Gastrocnemius medialis (tissue), 4 donors: ENCODE measurements at regions not wholly inside any gene's neighbourhood (a gene's known extent, or its start where the extent isn't known, plus 50 kb on each side); places are given as distances from the start of the nearest gene placed in this dataset.

Experiments
- ATAC-seq, 2 donors: fragments of 150-250 bp; one replicate each; pipeline ENCODE4 v1.9.1; 2016
- DNase-seq, 2 donors: peaks; one replicate each; pipeline ENCODE4 v3.0.0-alpha.2; 2019
- H3K27ac ChIP-seq, 4 donors: fragments of 200-600 bp; sonication (generic); 1 replicate in 1 of 4; 2 replicates in 3 of 4; pipeline ENCODE4 v1.5.1; 2016 to 2018; ENCODE audit warnings: mild to moderate bottlenecking in 2 of 4, moderate library complexity in 1 of 4
- H3K27me3 ChIP-seq, 3 donors: fragments of 200-600 bp; sonication (generic) in 2 of 3; 1 replicate in 1 of 3; 2 replicates in 2 of 3; pipeline versions ENCODE4 v1.5.1 to v1.6.0; 2016 to 2019; ENCODE audit warnings: mild to moderate bottlenecking in 1 of 3, moderate library complexity in 1 of 3
- H3K36me3 ChIP-seq, 2 donors: fragments of 200-600 bp; sonication (generic) in 1 of 2; one replicate each; pipeline ENCODE4 v1.5.1; 2017 to 2018
- H3K4me1 ChIP-seq, 2 donors: fragments of 200-600 bp; sonication (generic) in 1 of 2; one replicate each; pipeline ENCODE4 v1.5.1; 2016 to 2017; ENCODE audit warnings: mild to moderate bottlenecking in 2 of 2
- H3K4me3 ChIP-seq, 4 donors: fragments of 200-600 bp; sonication (generic) in 3 of 4; 1 replicate in 1 of 4; 2 replicates in 3 of 4; pipeline ENCODE4 v1.5.1; 2016 to 2019; ENCODE audit warnings: mild to moderate bottlenecking in 2 of 4
- H3K9me3 ChIP-seq, 3 donors: fragments of 200-600 bp; sonication (generic) in 2 of 3; 1 replicate in 1 of 3; 2 replicates in 2 of 3; pipeline ENCODE4 v1.5.1; 2016 to 2019
- POLR2A ChIP-seq, 2 donors: fragments of 450-650 bp; IDR thresholded peaks; one replicate each; pipeline ENCODE4 v1.6.1; 2017; ENCODE audit warnings: antibody characterized with exemption in 2 of 2, mild to moderate bottlenecking in 2 of 2, moderate library complexity in 2 of 2
- in situ Hi-C, 4 donors: fragments of 200-750 bp; cut with MboI; loops; one replicate each; pipeline versions ENCODE4 v1.15.0 to v1.8.0; 2017; ENCODE audit warnings: low sequenced_read_pairs in 4 of 4
- intact Hi-C: fragments of 100-400 bp; cut with DNase I; formaldehyde crosslinking; loops from one replicate; pipeline ENCODE4 v1.15.1; 2023; ENCODE audit warnings: low total_unique reads
- TF ChIP-seq, protein P1 (sequence below), 5 experiments: fragments of 450-650 bp in 3 of 5; fragments of 200-600 bp in 2 of 5; sonication (generic) in 2 of 5; IDR thresholded peaks in 4 of 5; conservative IDR thresholded peaks in 1 of 5; 1 replicate in 4 of 5; 2 replicates in 1 of 5; pipeline ENCODE4 v1.5.1; 2016 to 2019; ENCODE audit warnings: antibody characterized with exemption in 5 of 5, mild to moderate bottlenecking in 3 of 5, moderate library complexity in 3 of 5

DNA sequence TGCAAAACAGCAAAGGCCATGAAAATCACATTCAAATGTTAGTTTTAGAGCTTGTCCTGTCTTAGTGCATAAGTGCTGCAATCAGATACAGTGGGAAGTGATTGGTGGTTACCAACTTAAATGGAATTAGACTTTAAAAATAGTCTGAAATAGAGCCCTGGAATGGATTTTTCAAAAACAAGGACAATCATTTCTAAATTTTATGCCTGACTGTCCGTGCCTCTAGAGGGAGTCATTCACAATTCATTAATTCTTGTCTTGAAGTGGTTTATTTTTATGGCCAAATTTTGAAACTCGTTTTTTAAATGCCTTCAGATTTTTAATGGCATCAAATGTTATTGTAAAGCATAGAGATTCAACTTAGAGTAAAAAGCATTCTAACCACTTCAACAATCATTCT, 561.8 kb upstream of the DAB2 start:
- H3K4me1 ChIP-seq, result no peaks in the 10 kb centered on the region
- H3K27ac ChIP-seq, result no peak overlapping the region
- in situ Hi-C loops (no loop called here), intact Hi-C loops (no loop called here)
- no peak for ATAC-seq
- H3K36me3 ChIP-seq, result no peaks in the 10 kb centered on the region
- no peak for TF ChIP-seq POLR2A (IDR thresholded peaks at IDR 0.05)
- TF ChIP-seq, protein P1, sequence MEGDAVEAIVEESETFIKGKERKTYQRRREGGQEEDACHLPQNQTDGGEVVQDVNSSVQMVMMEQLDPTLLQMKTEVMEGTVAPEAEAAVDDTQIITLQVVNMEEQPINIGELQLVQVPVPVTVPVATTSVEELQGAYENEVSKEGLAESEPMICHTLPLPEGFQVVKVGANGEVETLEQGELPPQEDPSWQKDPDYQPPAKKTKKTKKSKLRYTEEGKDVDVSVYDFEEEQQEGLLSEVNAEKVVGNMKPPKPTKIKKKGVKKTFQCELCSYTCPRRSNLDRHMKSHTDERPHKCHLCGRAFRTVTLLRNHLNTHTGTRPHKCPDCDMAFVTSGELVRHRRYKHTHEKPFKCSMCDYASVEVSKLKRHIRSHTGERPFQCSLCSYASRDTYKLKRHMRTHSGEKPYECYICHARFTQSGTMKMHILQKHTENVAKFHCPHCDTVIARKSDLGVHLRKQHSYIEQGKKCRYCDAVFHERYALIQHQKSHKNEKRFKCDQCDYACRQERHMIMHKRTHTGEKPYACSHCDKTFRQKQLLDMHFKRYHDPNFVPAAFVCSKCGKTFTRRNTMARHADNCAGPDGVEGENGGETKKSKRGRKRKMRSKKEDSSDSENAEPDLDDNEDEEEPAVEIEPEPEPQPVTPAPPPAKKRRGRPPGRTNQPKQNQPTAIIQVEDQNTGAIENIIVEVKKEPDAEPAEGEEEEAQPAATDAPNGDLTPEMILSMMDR (IDR thresholded peaks at IDR 0.05 in 4 of 5, conservative IDR thresholded peaks at IDR 0.05 in 1 of 5), result peak in 1 of 5 experiments; percentile 13
- H3K9me3 ChIP-seq, result no peaks in the 10 kb centered on the region
- H3K27me3 ChIP-seq, result no peaks in the 10 kb centered on the region
- no peak overlapping the region for H3K4me3 ChIP-seq
- no peak for DNase-seq

DNA sequence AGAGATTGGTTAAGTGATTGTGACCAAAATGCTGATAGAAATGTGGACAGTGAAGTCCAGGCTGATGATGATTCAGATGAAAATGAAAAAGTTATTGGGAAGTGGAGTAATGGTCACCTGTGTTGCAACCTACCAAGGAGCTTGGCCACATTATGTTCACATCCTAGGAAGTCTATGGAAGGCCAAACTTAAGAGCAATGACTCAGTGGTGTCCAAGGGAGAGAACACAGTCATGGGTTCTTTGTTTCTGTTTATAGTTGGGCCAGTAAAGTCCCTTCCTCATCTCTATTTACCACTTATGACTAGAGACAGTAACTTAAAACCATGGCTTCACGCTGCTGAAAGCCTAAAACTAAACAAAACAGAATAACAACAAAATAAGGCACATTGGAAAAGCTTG, 555.3 kb upstream of the DAB2 start:
- Histone ChIP-seq H3K4me3 (no peak overlapping the region), H3K4me1 (no peaks in the 10 kb centered on the region), H3K9me3 (no peaks in the 10 kb centered on the region), H3K27ac (no peak overlapping the region), H3K36me3 (no peaks in the 10 kb centered on the region), H3K27me3 (no peaks in the 10 kb centered on the region)
- no peak for DNase-seq
- no peak for TF ChIP-seq POLR2A (IDR thresholded peaks at IDR 0.05)
- TF ChIP-seq, protein P1 (IDR thresholded peaks at IDR 0.05 in 4 of 5, conservative IDR thresholded peaks at IDR 0.05 in 1 of 5), result no peak
- ATAC-seq, result no peak
- in situ Hi-C loops (no loop called here), intact Hi-C loops (no loop called here)

DNA sequence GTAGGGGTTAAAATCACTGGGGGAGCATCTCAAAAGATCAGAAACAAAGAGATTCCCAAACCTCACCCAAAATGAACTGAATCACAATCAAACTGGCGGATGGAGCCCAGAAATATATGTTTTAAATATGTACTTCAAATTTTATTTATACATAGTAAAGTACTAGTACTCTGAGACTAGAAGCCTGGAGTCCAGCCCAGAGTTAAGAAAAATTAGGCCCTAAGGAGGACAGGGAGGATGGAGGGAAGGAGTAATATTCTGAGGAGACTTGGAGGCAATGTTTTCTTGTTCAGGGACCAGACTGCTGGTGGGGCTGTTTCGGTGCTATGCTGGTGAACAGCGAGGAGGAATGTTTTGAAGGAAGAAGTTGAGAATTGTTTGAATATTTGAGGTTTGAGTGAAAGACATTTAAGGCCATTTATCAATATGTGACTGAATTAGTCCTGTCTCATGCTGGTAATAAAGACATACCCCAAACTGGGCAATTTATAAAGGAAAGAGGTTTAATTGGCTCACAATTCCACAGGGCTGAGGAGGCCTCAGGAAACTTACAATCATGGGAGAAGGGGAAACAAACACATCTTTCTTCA, 552.4 kb upstream of the DAB2 start:
- no peaks in the 10 kb centered on the region for H3K4me1 ChIP-seq
- H3K27ac ChIP-seq, result no peak overlapping the region
- intact Hi-C loops (no loop called here), in situ Hi-C loops (no loop called here)
- TF ChIP-seq, protein P1 (IDR thresholded peaks at IDR 0.05 in 4 of 5, conservative IDR thresholded peaks at IDR 0.05 in 1 of 5), result no peak
- no peak for TF ChIP-seq POLR2A (IDR thresholded peaks at IDR 0.05)
- no peaks in the 10 kb centered on the region for H3K27me3 ChIP-seq
- H3K36me3 ChIP-seq, result no peaks in the 10 kb centered on the region
- DNase-seq, result no peak
- ATAC-seq, result no peak
- no peaks in the 10 kb centered on the region for H3K9me3 ChIP-seq
- H3K4me3 ChIP-seq, result no peak overlapping the region

DNA sequence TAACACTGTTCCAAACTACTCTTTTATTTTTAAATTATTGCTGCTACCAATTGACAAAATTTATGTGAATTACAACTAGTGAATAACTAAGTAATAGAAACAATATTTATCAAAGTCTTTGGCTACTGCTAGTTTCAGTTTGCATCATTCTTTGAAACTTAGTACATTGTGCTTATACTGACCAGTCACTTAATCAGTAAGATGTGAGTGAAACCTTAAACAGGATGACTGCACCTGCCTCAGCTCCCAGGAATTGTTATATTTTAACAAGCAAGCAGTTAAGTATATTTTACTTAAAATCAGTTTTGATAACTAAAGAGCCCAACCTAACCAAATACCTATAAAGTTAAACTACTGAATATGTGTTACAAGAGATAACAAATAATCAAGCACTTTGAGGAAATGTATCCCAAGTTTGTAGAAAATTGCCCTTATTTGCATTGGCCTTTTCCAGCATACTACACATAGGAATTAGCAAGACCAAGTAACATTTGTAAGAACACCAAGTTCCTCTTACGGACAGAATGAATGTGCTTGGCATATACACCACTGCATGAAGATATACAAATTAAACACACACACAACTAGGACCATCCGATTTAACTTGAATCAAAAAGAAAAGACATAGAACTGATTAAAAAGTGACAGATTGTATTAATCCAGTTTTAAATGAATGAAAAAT, 545.5 kb upstream of the DAB2 start:
- no peak for ATAC-seq
- TF ChIP-seq, protein P1 (IDR thresholded peaks at IDR 0.05 in 4 of 5, conservative IDR thresholded peaks at IDR 0.05 in 1 of 5), result no peak
- no peak for TF ChIP-seq POLR2A (IDR thresholded peaks at IDR 0.05)
- Histone ChIP-seq H3K4me1 (no peaks in the 10 kb centered on the region), H3K27ac (no peak overlapping the region), H3K4me3 (no peak overlapping the region), H3K27me3 (no peaks in the 10 kb centered on the region), H3K9me3 (no peaks in the 10 kb centered on the region), H3K36me3 (no peaks in the 10 kb centered on the region)
- intact Hi-C loops, result no loop called here
- DNase-seq, result no peak
- in situ Hi-C loops, result no loop called here
